ENCODE measurements at regions not wholly inside any gene's neighbourhood (a gene's known extent, or its start where the extent isn't known, plus 50 kb on each side); places are given as distances from the start of the nearest gene placed in this dataset.

DNA sequence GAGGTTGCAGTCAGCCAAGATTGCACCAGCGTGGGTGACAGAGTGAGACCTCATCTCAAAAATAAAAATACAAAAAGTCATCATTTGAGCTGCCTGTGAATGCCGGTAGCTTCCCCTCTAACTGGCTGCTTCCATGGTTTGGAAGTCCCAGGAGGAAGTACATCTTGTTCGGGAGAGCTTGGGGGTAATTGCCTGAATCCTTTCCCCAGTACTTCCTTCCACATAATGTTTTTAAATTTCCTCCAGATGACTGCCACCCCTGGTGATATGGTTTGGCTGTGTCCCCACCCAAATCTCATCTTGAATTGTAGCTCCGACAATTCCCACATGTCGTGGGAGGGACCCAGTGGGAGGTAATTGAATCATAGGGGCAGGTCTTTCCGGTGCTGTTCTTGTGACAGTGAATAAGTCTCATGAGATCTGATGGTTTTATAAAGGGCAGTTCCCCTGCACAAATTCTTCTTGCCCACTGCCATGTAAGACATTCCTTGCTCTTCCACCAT, 87.2 kb downstream of the SPRING1 start:
- Histone ChIP-seq H3K4me1 (replicated peaks) (no peaks in the 10 kb centered on the region), H3K9me3 (no peaks in the 10 kb centered on the region), H3K4me3 (no peak overlapping the region), H3K36me3 (no peaks in the 10 kb centered on the region), H3K27me3 (replicated peaks; ENCODE audit: insufficient read depth) (no peaks in the 10 kb centered on the region), H3K27ac (no peak overlapping the region)
- 85% methylated on average over 6 of the region's 6 CpGs for WGBS
- intact Hi-C loops (cut with DNase I) = no loop called here
- DNase-seq (ENCODE audit: low spot score) = no peak
- no peak for TF ChIP-seq POLR2AphosphoS5 (IDR thresholded peaks at IDR 0.05)
- TF ChIP-seq, protein P1, sequence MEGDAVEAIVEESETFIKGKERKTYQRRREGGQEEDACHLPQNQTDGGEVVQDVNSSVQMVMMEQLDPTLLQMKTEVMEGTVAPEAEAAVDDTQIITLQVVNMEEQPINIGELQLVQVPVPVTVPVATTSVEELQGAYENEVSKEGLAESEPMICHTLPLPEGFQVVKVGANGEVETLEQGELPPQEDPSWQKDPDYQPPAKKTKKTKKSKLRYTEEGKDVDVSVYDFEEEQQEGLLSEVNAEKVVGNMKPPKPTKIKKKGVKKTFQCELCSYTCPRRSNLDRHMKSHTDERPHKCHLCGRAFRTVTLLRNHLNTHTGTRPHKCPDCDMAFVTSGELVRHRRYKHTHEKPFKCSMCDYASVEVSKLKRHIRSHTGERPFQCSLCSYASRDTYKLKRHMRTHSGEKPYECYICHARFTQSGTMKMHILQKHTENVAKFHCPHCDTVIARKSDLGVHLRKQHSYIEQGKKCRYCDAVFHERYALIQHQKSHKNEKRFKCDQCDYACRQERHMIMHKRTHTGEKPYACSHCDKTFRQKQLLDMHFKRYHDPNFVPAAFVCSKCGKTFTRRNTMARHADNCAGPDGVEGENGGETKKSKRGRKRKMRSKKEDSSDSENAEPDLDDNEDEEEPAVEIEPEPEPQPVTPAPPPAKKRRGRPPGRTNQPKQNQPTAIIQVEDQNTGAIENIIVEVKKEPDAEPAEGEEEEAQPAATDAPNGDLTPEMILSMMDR (IDR thresholded peaks at IDR 0.05) = no peak
- TF ChIP-seq POLR2A (IDR thresholded peaks at IDR 0.05) = no peak

DNA sequence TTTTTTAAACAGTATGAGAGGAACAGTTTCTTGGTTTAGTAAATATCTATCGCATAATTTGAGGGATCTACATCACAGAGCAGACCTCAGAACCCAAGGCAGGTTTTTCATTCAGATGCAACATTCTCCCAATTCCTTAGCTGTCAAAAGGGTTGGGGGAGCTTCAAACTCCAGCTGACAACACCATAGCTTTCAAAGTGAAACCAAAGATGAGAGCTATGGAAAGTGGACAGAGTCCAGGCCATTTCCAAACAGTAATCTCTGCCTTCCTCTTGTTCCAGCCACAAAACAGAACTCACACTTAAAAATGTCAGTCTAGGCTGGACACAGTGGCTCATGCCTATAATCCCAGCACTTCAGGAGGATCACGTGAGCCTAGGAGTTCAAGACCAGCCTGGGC, 87.8 kb downstream of the SPRING1 start:
- H3K4me3 ChIP-seq = no peak overlapping the region
- H3K27me3 ChIP-seq (replicated peaks; ENCODE audit: insufficient read depth) = no peaks in the 10 kb centered on the region
- intact Hi-C loops (cut with DNase I) = no loop called here
- 91% methylated on average over 2 of the region's 2 CpGs for WGBS
- no peak for DNase-seq (ENCODE audit: low spot score)
- no peaks in the 10 kb centered on the region for H3K9me3 ChIP-seq
- no peaks in the 10 kb centered on the region for H3K4me1 ChIP-seq (replicated peaks)
- no peak for TF ChIP-seq POLR2A (IDR thresholded peaks at IDR 0.05)
- no peak for TF ChIP-seq POLR2AphosphoS5 (IDR thresholded peaks at IDR 0.05)
- TF ChIP-seq, protein P1 (IDR thresholded peaks at IDR 0.05) = no peak
- H3K27ac ChIP-seq = no peak overlapping the region
- no peaks in the 10 kb centered on the region for H3K36me3 ChIP-seq

DNA sequence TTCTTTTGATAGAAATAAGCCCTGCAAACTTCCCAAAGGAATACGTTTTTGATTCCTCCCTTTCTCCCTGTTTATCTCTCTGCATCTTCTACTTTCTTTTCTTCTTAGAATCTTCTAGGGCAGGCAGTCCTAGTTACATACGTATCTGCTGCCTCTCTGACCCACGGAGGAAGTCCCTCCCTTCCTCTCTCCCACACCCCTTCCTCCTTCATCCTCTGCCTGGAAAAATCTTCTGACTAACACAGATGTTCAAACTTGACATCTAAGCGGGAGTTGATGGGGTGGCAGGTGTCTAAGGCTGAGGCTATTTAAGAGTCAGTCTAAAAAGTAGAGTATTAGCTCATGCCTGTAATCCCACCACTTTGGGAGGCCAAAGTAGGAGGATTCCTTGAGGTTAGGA, 88.6 kb downstream of the MAP1LC3B2 start:
- WGBS = 68% methylated on average over 4 of the region's 4 CpGs
- H3K4me3 ChIP-seq = no peak overlapping the region
- DNase-seq (ENCODE audit: low spot score) = no peak
- H3K27ac ChIP-seq = no peak overlapping the region
- H3K9me3 ChIP-seq = no peaks in the 10 kb centered on the region
- H3K4me1 ChIP-seq (replicated peaks) = no peaks in the 10 kb centered on the region
- H3K27me3 ChIP-seq (replicated peaks; ENCODE audit: insufficient read depth) = no peaks in the 10 kb centered on the region
- TF ChIP-seq POLR2AphosphoS5 (IDR thresholded peaks at IDR 0.05) (no peak), POLR2A (IDR thresholded peaks at IDR 0.05) (no peak)
- TF ChIP-seq, protein P1 (IDR thresholded peaks at IDR 0.05) = no peak
- H3K36me3 ChIP-seq = no peaks in the 10 kb centered on the region
- intact Hi-C loops (cut with DNase I) = no loop called here

DNA sequence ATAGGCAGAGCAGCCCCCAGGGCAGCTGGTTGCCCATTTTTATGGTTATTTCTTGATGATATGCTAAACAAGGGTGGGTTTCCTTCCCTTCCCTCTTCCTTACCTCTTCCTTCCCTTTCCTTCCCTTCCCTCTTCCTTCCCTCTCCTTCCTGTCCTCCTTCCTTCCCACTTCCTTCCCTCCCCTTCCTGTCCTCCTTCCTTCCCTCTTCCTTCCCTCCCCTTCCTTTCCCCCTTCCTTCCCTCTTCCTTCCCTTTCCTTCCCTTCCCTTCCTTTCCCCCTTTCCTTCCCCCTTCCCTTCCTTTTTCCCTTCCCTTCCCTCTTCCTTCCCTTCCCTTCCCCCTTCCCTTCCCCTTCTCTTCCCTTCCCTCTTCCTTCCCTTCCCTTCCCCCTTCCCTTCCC, 87.7 kb downstream of the MAP1LC3B2 start:
- intact Hi-C loops (cut with DNase I) = no loop called here
- H3K27me3 ChIP-seq (replicated peaks; ENCODE audit: insufficient read depth) = no peaks in the 10 kb centered on the region
- H3K27ac ChIP-seq = no peak overlapping the region
- H3K36me3 ChIP-seq = no peaks in the 10 kb centered on the region
- no peak overlapping the region for H3K4me3 ChIP-seq
- TF ChIP-seq POLR2A (IDR thresholded peaks at IDR 0.05) = no peak
- TF ChIP-seq POLR2AphosphoS5 (IDR thresholded peaks at IDR 0.05) = no peak
- TF ChIP-seq, protein P1 (IDR thresholded peaks at IDR 0.05) = no peak
- no peaks in the 10 kb centered on the region for H3K4me1 ChIP-seq (replicated peaks)
- no peak for DNase-seq (ENCODE audit: low spot score)
- no peaks in the 10 kb centered on the region for H3K9me3 ChIP-seq

DNA sequence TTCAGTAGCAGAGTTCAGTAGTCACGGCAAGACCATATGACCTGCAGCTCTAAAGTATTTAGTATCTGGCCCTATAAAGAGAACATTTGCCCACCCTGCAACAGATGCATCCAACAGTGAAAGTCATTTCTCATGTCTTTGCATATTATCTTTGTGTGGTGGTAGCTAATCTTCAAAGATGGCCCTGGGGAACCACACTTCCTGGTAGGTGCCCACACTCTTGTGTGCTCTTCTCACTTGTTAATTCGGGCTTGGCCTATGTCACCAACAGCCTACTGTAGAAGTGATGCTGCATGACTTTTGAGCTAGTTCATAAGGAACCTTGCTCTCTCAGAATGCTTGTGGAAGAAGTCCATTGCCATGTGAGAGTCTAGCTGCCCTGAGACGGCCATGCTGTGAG, 85.6 kb downstream of the MAP1LC3B2 start:
- intact Hi-C loops (cut with DNase I) = no loop called here
- Histone ChIP-seq H3K4me1 (replicated peaks) (no peaks in the 10 kb centered on the region), H3K4me3 (no peak overlapping the region), H3K36me3 (no peaks in the 10 kb centered on the region), H3K9me3 (no peaks in the 10 kb centered on the region), H3K27me3 (replicated peaks; ENCODE audit: insufficient read depth) (no peaks in the 10 kb centered on the region), H3K27ac (no peak overlapping the region)
- 98% methylated on average over 3 of the region's 3 CpGs for WGBS
- no peak for TF ChIP-seq POLR2AphosphoS5 (IDR thresholded peaks at IDR 0.05)
- no peak for TF ChIP-seq POLR2A (IDR thresholded peaks at IDR 0.05)
- TF ChIP-seq, protein P1 (IDR thresholded peaks at IDR 0.05) = no peak
- no peak for DNase-seq (ENCODE audit: low spot score)

Measured in prostate gland (tissue), 2 donors.